ENCODE measurements at regions not wholly inside any gene's neighbourhood (a gene's known extent, or its start where the extent isn't known, plus 50 kb on each side); places are given as distances from the start of the nearest gene placed in this dataset.

GRCh38 chr2:150008901-150009300, 421.3 kb upstream of the MMADHC start:
- H3K4me3 ChIP-seq (ENCODE audit: low read length) = no peak overlapping the region
- DNase-seq (ENCODE audit: low read depth, low spot score) = no peak

GRCh38 chr2:150007815-150008430, 420.3 kb upstream of the MMADHC start:
- no peak for DNase-seq (ENCODE audit: low read depth, low spot score)
- H3K4me3 ChIP-seq (ENCODE audit: low read length) = no peak overlapping the region

GRCh38 chr2:150006591-150006990, 419.0 kb upstream of the MMADHC start:
- DNase-seq (ENCODE audit: low read depth, low spot score) = no peak
- no peak overlapping the region for H3K4me3 ChIP-seq (ENCODE audit: low read length)

GRCh38 chr2:150003544-150003943, 416.0 kb upstream of the MMADHC start:
- no peak overlapping the region for H3K4me3 ChIP-seq (ENCODE audit: low read length)
- no peak for DNase-seq (ENCODE audit: low read depth, low spot score)

GRCh38 chr2:150001788-150002187, 414.2 kb upstream of the MMADHC start:
- no peak overlapping the region for H3K4me3 ChIP-seq (ENCODE audit: low read length)
- no peak for DNase-seq (ENCODE audit: low read depth, low spot score)

GRCh38 chr2:149996901-149997300, 409.3 kb upstream of the MMADHC start:
- H3K4me3 ChIP-seq (ENCODE audit: low read length) = no peak overlapping the region
- no peak for DNase-seq (ENCODE audit: low read depth, low spot score)

GRCh38 chr2:149994057-149994728, 406.6 kb upstream of the MMADHC start:
- no peak overlapping the region for H3K4me3 ChIP-seq (ENCODE audit: low read length)
- peak; percentile 3 for DNase-seq (ENCODE audit: low read depth, low spot score)

- no peak for DNase-seq (ENCODE audit: low read depth, low spot score)
- no peak overlapping the region for H3K4me3 ChIP-seq (ENCODE audit: low read length)
These were observed 405.7 kb upstream of the MMADHC start for GRCh38 chr2:149993316-149993715.

GRCh38 chr2:149991576-149991975, 404.0 kb upstream of the MMADHC start:
- no peak overlapping the region for H3K4me3 ChIP-seq (ENCODE audit: low read length)
- no peak for DNase-seq (ENCODE audit: low read depth, low spot score)

GRCh38 chr2:149990965-149991364, 403.4 kb upstream of the MMADHC start:
- no peak for DNase-seq (ENCODE audit: low read depth, low spot score)
- no peak overlapping the region for H3K4me3 ChIP-seq (ENCODE audit: low read length)

- DNase-seq (ENCODE audit: low read depth, low spot score) = no peak
- H3K4me3 ChIP-seq (ENCODE audit: low read length) = no peak overlapping the region
These were observed 402.0 kb upstream of the MMADHC start for GRCh38 chr2:149989447-149990063.

- no peak for DNase-seq (ENCODE audit: low read depth, low spot score)
- no peak overlapping the region for H3K4me3 ChIP-seq (ENCODE audit: low read length)
These were observed 400.8 kb upstream of the MMADHC start for GRCh38 chr2:149988361-149988760.

GRCh38 chr2:149986861-149987260, 399.3 kb upstream of the MMADHC start:
- no peak for DNase-seq (ENCODE audit: low read depth, low spot score)
- no peak overlapping the region for H3K4me3 ChIP-seq (ENCODE audit: low read length)

- no peak overlapping the region for H3K4me3 ChIP-seq (ENCODE audit: low read length)
- DNase-seq (ENCODE audit: low read depth, low spot score) = no peak
These were observed 396.7 kb upstream of the MMADHC start for GRCh38 chr2:149984311-149984710.

- DNase-seq (ENCODE audit: low read depth, low spot score) = no peak
- H3K4me3 ChIP-seq (ENCODE audit: low read length) = no peak overlapping the region
These were observed 384.5 kb upstream of the MMADHC start for GRCh38 chr2:149972066-149972465.

- no peak for DNase-seq (ENCODE audit: low read depth, low spot score)
- H3K4me3 ChIP-seq (ENCODE audit: low read length) = no peak overlapping the region
These were observed 367.5 kb upstream of the MMADHC start for GRCh38 chr2:149954981-149955600.

GRCh38 chr2:149953627-149954026, 366.1 kb upstream of the MMADHC start:
- no peak for DNase-seq (ENCODE audit: low read depth, low spot score)
- H3K4me3 ChIP-seq (ENCODE audit: low read length) = no peak overlapping the region

- DNase-seq (ENCODE audit: low read depth, low spot score) = no peak
- H3K4me3 ChIP-seq (ENCODE audit: low read length) = no peak overlapping the region
These were observed 343.9 kb upstream of the MMADHC start for GRCh38 chr2:149931486-149931885.

GRCh38 chr2:149928011-149928410, 340.4 kb upstream of the MMADHC start:
- no peak for DNase-seq (ENCODE audit: low read depth, low spot score)

GRCh38 chr2:149926149-149926548, 338.6 kb upstream of the MMADHC start:
- no peak overlapping the region for H3K4me3 ChIP-seq (ENCODE audit: low read length)
- no peak for DNase-seq (ENCODE audit: low read depth, low spot score)

More at GRCh38 chr2:149928011-149928410, 340.4 kb upstream of the MMADHC start:
- H3K4me3 ChIP-seq (ENCODE audit: low read length) = no peak overlapping the region
